Sigmoid colon (tissue), 6 donors: ENCODE measurements at regions not wholly inside any gene's neighbourhood (a gene's known extent, or its start where the extent isn't known, plus 50 kb on each side); places are given as distances from the start of the nearest gene placed in this dataset.
A peak's percentile ranks its signal among the peaks of the same experiment; 100 is the strongest.
"Not testable (repeated sequence)": the region's sequence is repeated elsewhere in the genome, so short reads cannot be mapped to it uniquely, and the experiment has no call there.

Source experiments
- DNase-seq: peaks from one replicate; pipeline ENCODE4 v3.0.0-alpha.2; 2019
- H3K27ac ChIP-seq, 4 donors: fragments of 200-600 bp; sonication (generic); one replicate each; pipeline ENCODE4 v1.5.1; 2016 to 2019; ENCODE audit warnings: mild to moderate bottlenecking in 1 of 4
- H3K27me3 ChIP-seq, 3 donors: fragments of 200-600 bp; sonication (generic); one replicate each; pipeline ENCODE4 v1.5.1; 2019; ENCODE audit warnings: mild to moderate bottlenecking in 1 of 3
- H3K36me3 ChIP-seq, 4 donors: fragments of 200-600 bp; sonication (generic); one replicate each; pipeline ENCODE4 v1.5.1; 2016 to 2019
- H3K4me1 ChIP-seq, 4 donors: fragments of 200-600 bp; sonication (generic); one replicate each; pipeline ENCODE4 v1.5.1; 2017 to 2019
- H3K4me3 ChIP-seq, 4 donors: fragments of 200-600 bp; sonication (generic); one replicate each; pipeline ENCODE4 v1.5.1; 2017 to 2019; ENCODE audit warnings: mild to moderate bottlenecking in 2 of 4, moderate library complexity in 1 of 4
- H3K9me3 ChIP-seq, 4 donors: fragments of 200-600 bp in 3 of 4; sonication (generic) in 3 of 4; one replicate each; pipeline versions ENCODE4 v1.5.1 to v1.6.1; 2013 to 2019
- EP300 ChIP-seq, 4 donors: sonication (generic); formaldehyde crosslinking; IDR thresholded peaks; one replicate each; pipeline ENCODE4 v1.6.1; 2017; ENCODE audit warnings: antibody characterized with exemption in 4 of 4
- POLR2A ChIP-seq, 2 donors: fragments of 450-650 bp; IDR thresholded peaks; one replicate each; pipeline ENCODE4 v1.6.1; 2016; ENCODE audit warnings: antibody characterized with exemption in 2 of 2, mild to moderate bottlenecking in 2 of 2, moderate library complexity in 2 of 2
- POLR2AphosphoS5 ChIP-seq, 4 donors: sonication (generic); formaldehyde crosslinking; IDR thresholded peaks; one replicate each; pipeline ENCODE4 v1.6.1; 2017; ENCODE audit warnings: antibody characterized with exemption in 4 of 4
- WGBS, 2 donors: extraction: QIAGEN DNeasy Blood & Tissue Kit; methylation state at CpG; one replicate each; pipeline ENCODE4 v1.1.7; 2013; 5-methylcytosine and 5-hydroxymethylcytosine counted together
- intact Hi-C: fragments of 100-400 bp; cut with DNase I; formaldehyde crosslinking; loops from one replicate; pipeline ENCODE4 v1.15.1; 2023
- TF ChIP-seq, protein P1 (sequence below), 4 experiments: fragments of 450-650 bp in 3 of 4; fragments of 200-600 bp in 1 of 4; IDR thresholded peaks; one replicate each; pipeline ENCODE4 v1.5.1; 2016 to 2019; ENCODE audit warnings: antibody characterized with exemption in 4 of 4, mild to moderate bottlenecking in 3 of 4, moderate library complexity in 2 of 4
- donor health status: healthy with polysubstance abuse.
- donor health status: healthy.

DNA sequence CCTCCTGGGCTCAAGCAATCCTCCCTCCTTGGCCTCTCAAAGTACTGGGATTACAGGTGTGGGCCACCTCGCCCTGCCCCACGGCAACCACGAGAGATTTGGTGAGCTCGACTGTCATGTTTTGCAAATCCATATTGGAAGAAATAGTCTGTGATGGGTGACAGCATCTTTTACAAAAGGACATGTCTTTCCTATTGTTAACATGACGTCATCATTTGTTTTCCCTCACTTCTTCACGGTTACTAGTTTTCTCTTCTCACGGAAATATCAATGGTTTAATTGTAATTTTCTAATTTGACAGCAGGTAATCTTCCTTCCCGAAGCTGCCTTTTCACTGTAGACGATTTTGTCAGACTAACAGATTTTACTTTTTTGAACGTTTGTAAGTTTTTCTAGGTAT, 110.8 kb upstream of the GREM2 start:
- 89 to 90% methylated on average over 10 of the region's 10 CpGs for WGBS, 2 donors
- no peak overlapping the region for H3K27ac ChIP-seq

DNA sequence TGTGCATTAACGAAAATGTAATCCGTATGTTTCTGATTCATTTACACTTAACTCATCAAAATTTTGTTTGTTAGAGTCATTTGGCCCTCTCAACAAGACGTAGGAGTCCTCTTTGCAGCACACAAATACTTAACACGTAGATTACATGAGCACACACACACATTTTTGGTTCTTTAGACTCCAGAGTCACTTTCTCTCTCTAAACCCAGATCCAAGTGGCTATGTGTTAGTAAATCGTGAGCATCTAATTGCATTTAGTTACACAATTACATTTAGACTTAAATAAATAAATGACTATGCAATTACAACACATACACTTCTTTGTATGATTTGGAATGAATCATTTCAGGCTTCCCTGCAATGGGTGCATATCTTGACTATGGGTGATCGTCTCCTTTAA, 109.0 kb upstream of the GREM2 start:
- no peaks in the 10 kb centered on the region for H3K27me3 ChIP-seq
- H3K27ac ChIP-seq: no peak overlapping the region
- DNase-seq: no peak
- H3K9me3 ChIP-seq: peaks cover 0 to 5% (median 0%) of the 10 kb centered on the region in 4 donors
- H3K4me3 ChIP-seq: no peak overlapping the region
- TF ChIP-seq, protein P1, sequence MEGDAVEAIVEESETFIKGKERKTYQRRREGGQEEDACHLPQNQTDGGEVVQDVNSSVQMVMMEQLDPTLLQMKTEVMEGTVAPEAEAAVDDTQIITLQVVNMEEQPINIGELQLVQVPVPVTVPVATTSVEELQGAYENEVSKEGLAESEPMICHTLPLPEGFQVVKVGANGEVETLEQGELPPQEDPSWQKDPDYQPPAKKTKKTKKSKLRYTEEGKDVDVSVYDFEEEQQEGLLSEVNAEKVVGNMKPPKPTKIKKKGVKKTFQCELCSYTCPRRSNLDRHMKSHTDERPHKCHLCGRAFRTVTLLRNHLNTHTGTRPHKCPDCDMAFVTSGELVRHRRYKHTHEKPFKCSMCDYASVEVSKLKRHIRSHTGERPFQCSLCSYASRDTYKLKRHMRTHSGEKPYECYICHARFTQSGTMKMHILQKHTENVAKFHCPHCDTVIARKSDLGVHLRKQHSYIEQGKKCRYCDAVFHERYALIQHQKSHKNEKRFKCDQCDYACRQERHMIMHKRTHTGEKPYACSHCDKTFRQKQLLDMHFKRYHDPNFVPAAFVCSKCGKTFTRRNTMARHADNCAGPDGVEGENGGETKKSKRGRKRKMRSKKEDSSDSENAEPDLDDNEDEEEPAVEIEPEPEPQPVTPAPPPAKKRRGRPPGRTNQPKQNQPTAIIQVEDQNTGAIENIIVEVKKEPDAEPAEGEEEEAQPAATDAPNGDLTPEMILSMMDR (IDR thresholded peaks at IDR 0.05): no peak
- TF ChIP-seq POLR2AphosphoS5 (IDR thresholded peaks at IDR 0.05): no peak
- TF ChIP-seq POLR2A (IDR thresholded peaks at IDR 0.05): no peak
- no peak for TF ChIP-seq EP300 (IDR thresholded peaks at IDR 0.05)
- 72 to 74% methylated on average over 6 of the region's 6 CpGs for WGBS, 2 donors
- no peaks in the 10 kb centered on the region for H3K4me1 ChIP-seq
- no peaks in the 10 kb centered on the region for H3K36me3 ChIP-seq
- intact Hi-C loops: no loop called here

More for the DNA sequence above, 110.8 kb upstream of the GREM2 start:
- Histone ChIP-seq H3K27me3 (no peaks in the 10 kb centered on the region), H3K4me1 (no peaks in the 10 kb centered on the region), H3K36me3 (no peaks in the 10 kb centered on the region), H3K4me3 (no peak overlapping the region), H3K9me3 (peaks cover 0 to 5% (median 0%) of the 10 kb centered on the region in 4 donors)
- TF ChIP-seq POLR2AphosphoS5 (IDR thresholded peaks at IDR 0.05) (no peak), POLR2A (IDR thresholded peaks at IDR 0.05) (no peak), EP300 (IDR thresholded peaks at IDR 0.05) (no peak)
- TF ChIP-seq, protein P1 (IDR thresholded peaks at IDR 0.05): no peak
- DNase-seq: no peak
- intact Hi-C loops: no loop called here

- Histone ChIP-seq H3K9me3 (peaks cover 0 to 5% (median 0%) of the 10 kb centered on the region in 4 donors), H3K4me1 (no peaks in the 10 kb centered on the region), H3K27me3 (no peaks in the 10 kb centered on the region), H3K4me3 (no peak overlapping the region), H3K36me3 (no peaks in the 10 kb centered on the region), H3K27ac (no peak overlapping the region)
- intact Hi-C loops: no loop called here
- no peak for DNase-seq
- TF ChIP-seq POLR2A (IDR thresholded peaks at IDR 0.05): no peak
- TF ChIP-seq POLR2AphosphoS5 (IDR thresholded peaks at IDR 0.05): peak in 1 of 4 donors; percentile 18
- WGBS, 2 donors: 64 to 74% methylated on average over 8 of the region's 8 CpGs
These were observed 108.2 kb upstream of the GREM2 start for GRCh38 chr1:240719953-240720700.

DNA sequence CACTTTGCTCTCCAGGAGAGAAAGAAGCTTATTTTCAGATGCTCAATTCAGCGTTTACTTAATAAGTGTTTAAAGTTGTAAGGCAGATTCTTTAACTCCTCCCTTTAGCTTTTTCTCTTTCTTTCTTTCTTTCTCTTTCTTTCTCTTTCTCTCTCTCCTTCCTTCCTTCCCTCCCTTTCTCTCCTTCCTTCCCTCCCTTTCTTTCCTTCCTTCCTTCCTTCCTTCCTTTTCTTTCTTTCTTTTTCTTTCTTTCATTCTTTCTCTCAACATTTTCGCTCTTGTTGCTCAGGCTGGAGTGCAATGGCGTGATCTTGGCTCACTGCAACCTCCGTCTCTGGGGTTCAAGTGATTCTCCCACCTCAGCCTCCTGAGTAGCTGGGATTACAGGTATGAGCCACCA, 104.6 kb upstream of the GREM2 start:
- 90 to 92% methylated on average over 4 of the region's 4 CpGs for WGBS, 2 donors
- H3K9me3 ChIP-seq: not testable (repeated sequence)

DNA sequence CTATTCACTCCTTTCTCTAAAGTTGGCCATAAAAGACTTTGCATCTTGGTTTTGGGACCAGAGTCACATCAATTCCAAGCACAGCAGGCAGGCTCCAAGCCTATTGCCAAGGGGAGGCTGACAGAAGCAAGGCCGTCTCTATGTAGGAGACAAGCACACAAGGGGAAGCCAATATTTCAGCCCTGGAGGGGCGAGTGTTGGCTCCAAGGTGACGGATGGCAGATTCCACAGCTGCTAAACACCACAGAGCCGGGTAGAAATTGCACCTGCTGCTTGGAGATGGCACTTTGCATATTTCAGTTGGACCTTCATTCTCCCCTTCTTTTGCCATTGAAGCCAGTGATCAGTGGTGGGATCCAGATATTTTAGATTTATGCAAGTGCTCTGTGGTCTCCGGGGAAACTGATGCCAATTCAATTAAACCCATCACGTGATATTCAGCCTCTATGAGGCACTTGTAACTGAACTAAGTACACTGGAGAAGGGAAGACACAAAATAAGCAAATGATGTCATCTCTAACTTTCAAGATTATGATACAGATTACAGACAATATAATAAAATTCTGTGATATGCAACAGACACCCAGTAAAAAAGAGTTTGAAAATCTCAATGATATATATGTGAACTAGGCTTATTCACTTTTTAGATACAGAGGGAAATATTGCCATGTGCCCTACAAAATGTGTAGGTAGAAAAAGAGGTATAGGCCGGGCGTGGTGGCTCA, 102.8 kb upstream of the GREM2 start:
- DNase-seq: no peak
- intact Hi-C loops: no loop called here
- Histone ChIP-seq H3K4me1 (peaks cover 0 to 1% (median 0%) of the 10 kb centered on the region in 4 donors), H3K27me3 (no peaks in the 10 kb centered on the region), H3K27ac (no peak overlapping the region), H3K36me3 (no peaks in the 10 kb centered on the region), H3K4me3 (no peak overlapping the region), H3K9me3 (no peaks in the 10 kb centered on the region)
- 86 to 87% methylated on average over 8 of the region's 8 CpGs for WGBS, 2 donors
- TF ChIP-seq POLR2AphosphoS5 (IDR thresholded peaks at IDR 0.05): no peak

More for the DNA sequence above, 104.6 kb upstream of the GREM2 start:
- H3K36me3 ChIP-seq, H3K27me3 ChIP-seq, DNase-seq, intact Hi-C loops, H3K27ac ChIP-seq, H3K4me3 ChIP-seq, H3K4me1 ChIP-seq: not testable (repeated sequence)

- H3K9me3 ChIP-seq: no peaks in the 10 kb centered on the region
- TF ChIP-seq POLR2A (IDR thresholded peaks at IDR 0.05) (no peak), EP300 (IDR thresholded peaks at IDR 0.05) (no peak), POLR2AphosphoS5 (IDR thresholded peaks at IDR 0.05) (no peak)
- TF ChIP-seq, protein P1 (IDR thresholded peaks at IDR 0.05): no peak
- H3K27ac ChIP-seq: no peak overlapping the region
- DNase-seq: no peak
- intact Hi-C loops: no loop called here
- H3K36me3 ChIP-seq: no peaks in the 10 kb centered on the region
- 26 to 66% methylated on average over 7 of the region's 7 CpGs for WGBS, 2 donors
- H3K4me3 ChIP-seq: no peak overlapping the region
- peaks cover 0 to 14% (median 0%) of the 10 kb centered on the region in 4 donors for H3K4me1 ChIP-seq
- H3K27me3 ChIP-seq: no peaks in the 10 kb centered on the region
These were observed 100.2 kb upstream of the GREM2 start for GRCh38 chr1:240712014-240712731.
